Esophagus muscularis mucosa (tissue), 4 donors: ENCODE measurements at regions not wholly inside any gene's neighbourhood (a gene's known extent, or its start where the extent isn't known, plus 50 kb on each side); places are given as distances from the start of the nearest gene placed in this dataset.

Experiments
- CTCF ChIP-seq, 3 experiments: fragments of 200-600 bp in 2 of 3; fragments of 450-650 bp in 1 of 3; sonication (generic) in 2 of 3; IDR thresholded peaks; one replicate each; pipeline ENCODE4 v1.5.1; 2017 to 2019; ENCODE audit warnings: antibody characterized with exemption in 3 of 3, mild to moderate bottlenecking in 2 of 3, moderate library complexity in 1 of 3
- EP300 ChIP-seq: sonication (generic); formaldehyde crosslinking; IDR thresholded peaks from one replicate; pipeline ENCODE4 v1.6.1; 2017; ENCODE audit warnings: antibody characterized with exemption
- POLR2A ChIP-seq: fragments of 450-650 bp; IDR thresholded peaks from one replicate; pipeline ENCODE4 v1.6.1; 2017; ENCODE audit warnings: antibody characterized with exemption, moderate library complexity, mild to moderate bottlenecking, low read depth
- POLR2AphosphoS5 ChIP-seq, 2 donors: sonication (generic); formaldehyde crosslinking; IDR thresholded peaks; one replicate each; pipeline ENCODE4 v1.6.1; 2017; ENCODE audit warnings: antibody characterized with exemption in 2 of 2

- TF ChIP-seq POLR2A = no peak
- no peak for TF ChIP-seq CTCF (IDR thresholded peaks at IDR 0.05)
- TF ChIP-seq POLR2AphosphoS5 (IDR thresholded peaks at IDR 0.05) = no peak
- TF ChIP-seq EP300 = no peak
These were observed 163.6 kb upstream of the PRLR start for GRCh38 chr5:35393901-35394300.
